Caco-2 (cell line): ENCODE measurements at regions not wholly inside any gene's neighbourhood (a gene's known extent, or its start where the extent isn't known, plus 50 kb on each side); places are given as distances from the start of the nearest gene placed in this dataset.

Source experiments
- BruUV-seq: library from RNA; stranded (reverse); fragments of 400-500 nt; replicated peaks from 2 replicates; lab custom pipeline; 2021; lab: Mats Ljungman, UMichigan
- CTCF ChIA-PET: fragments of 300-600 bp; sonication (Branson Sonifier 250); formaldehyde crosslinking; loops from one replicate; lab custom pipeline; 2022; ENCODE audit warnings: antibody characterized with exemption; lab: Charles Lee
- POLR2A ChIA-PET: fragments of 300-600 bp; sonication (Branson Sonifier 250); formaldehyde crosslinking; loops from one replicate; lab custom pipeline; 2022; ENCODE audit warnings: antibody characterized with exemption; lab: Charles Lee
- DNase-seq, 2 experiments: peaks; one replicate each; pipeline versions ENCODE4 v3.0.0 to v3.0.0-alpha.2; 2020 to 2022
- H3K27me3 ChIP-seq: replicated peaks from 2 replicates; pipeline ENCODE4 v1.6.0; 2011; ENCODE audit warnings: low read length; ENCODE audit not compliant: control insufficient read depth, insufficient read depth
- H3K36me3 ChIP-seq: 2 replicates; pipeline ENCODE4 v1.5.1; 2011; ENCODE audit warnings: low read length; ENCODE audit not compliant: control insufficient read depth, insufficient read depth
- H3K4me1 ChIP-seq: fragments of 250-450 bp; sonication (Bioruptor Pico); 2 replicates; pipeline ENCODE4 v1.5.1; 2020; ENCODE audit warnings: mild to moderate bottlenecking
- H3K4me3 ChIP-seq: 2 replicates; pipeline ENCODE4 v1.5.1; 2011; ENCODE audit warnings: low read depth, mild to moderate bottlenecking, control low read depth, low read length
- H3K9me3 ChIP-seq: fragments of 250-450 bp; sonication (Bioruptor Pico); 2 replicates; pipeline ENCODE4 v1.5.1; 2020; ENCODE audit warnings: mild to moderate bottlenecking, moderate library complexity
- H3K27ac Mint-ChIP-seq: one replicate; pipeline ENCODE4 v1.8.0; 2022; ENCODE audit warnings: mixed read lengths; ENCODE audit not compliant: unreplicated experiment
- H3K27me3 Mint-ChIP-seq: one replicate; pipeline ENCODE4 v1.8.0; 2022; ENCODE audit warnings: mixed read lengths; ENCODE audit not compliant: insufficient read depth, unreplicated experiment
- H3K36me3 Mint-ChIP-seq: one replicate; pipeline ENCODE4 v1.8.0; 2022; ENCODE audit warnings: mild to moderate bottlenecking, mixed read lengths; ENCODE audit not compliant: insufficient read depth, unreplicated experiment
- H3K4me1 Mint-ChIP-seq: one replicate; pipeline ENCODE4 v1.8.0; 2022; ENCODE audit warnings: low read depth, mixed read lengths; ENCODE audit not compliant: unreplicated experiment
- H3K4me3 Mint-ChIP-seq: one replicate; pipeline ENCODE4 v1.8.0; 2022; ENCODE audit warnings: mild to moderate bottlenecking, moderate library complexity, mixed read lengths; ENCODE audit not compliant: unreplicated experiment
- H3K9me3 Mint-ChIP-seq: one replicate; pipeline ENCODE4 v1.8.0; 2022; ENCODE audit warnings: mixed read lengths; ENCODE audit not compliant: unreplicated experiment
- intact Hi-C: fragments of 100-400 bp; cut with micrococcal nuclease; formaldehyde crosslinking; loops from one replicate; pipeline ENCODE4 v1.10.0; 2022; ENCODE audit not compliant: unreplicated experiment
- TF ChIP-seq, protein P1 (sequence below), 2 experiments: fragments of 200-600 bp in 1 of 2; IDR thresholded peaks; 1 replicate in 1 of 2; 2 replicates in 1 of 2; pipeline versions ENCODE4 v1.5.1 to v1.8.0; 2011 to 2022; ENCODE audit warnings: antibody characterized with exemption in 1 of 2, control low read depth in 1 of 2, inconsistent platforms in 1 of 2, low read depth in 1 of 2, low read length in 1 of 2, mild to moderate bottlenecking in 1 of 2, moderate library complexity in 1 of 2; ENCODE audit not compliant: insufficient read depth in 1 of 2, severe bottlenecking in 1 of 2, unreplicated experiment in 1 of 2

DNA sequence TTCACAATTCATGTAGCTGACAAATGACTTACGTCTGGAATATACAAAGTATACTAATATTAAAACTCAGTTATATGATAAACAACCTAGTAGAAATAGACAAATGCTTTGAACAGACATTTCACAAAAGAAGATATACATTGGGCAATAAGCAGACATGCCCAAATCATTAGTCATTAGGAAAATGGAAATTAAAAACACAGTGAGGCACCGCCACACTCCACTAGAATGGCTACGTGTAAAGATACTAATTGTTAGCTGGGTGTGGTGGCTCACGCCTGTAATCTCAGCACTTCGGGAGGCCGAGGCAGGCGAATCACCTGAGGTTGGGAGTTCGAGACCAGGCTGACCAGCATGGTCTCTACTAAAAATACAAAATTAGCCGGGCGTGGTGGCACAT, 248.9 kb upstream of the TMEM132C start:
- H3K4me3 Mint-ChIP-seq, result no peak overlapping the region

DNA sequence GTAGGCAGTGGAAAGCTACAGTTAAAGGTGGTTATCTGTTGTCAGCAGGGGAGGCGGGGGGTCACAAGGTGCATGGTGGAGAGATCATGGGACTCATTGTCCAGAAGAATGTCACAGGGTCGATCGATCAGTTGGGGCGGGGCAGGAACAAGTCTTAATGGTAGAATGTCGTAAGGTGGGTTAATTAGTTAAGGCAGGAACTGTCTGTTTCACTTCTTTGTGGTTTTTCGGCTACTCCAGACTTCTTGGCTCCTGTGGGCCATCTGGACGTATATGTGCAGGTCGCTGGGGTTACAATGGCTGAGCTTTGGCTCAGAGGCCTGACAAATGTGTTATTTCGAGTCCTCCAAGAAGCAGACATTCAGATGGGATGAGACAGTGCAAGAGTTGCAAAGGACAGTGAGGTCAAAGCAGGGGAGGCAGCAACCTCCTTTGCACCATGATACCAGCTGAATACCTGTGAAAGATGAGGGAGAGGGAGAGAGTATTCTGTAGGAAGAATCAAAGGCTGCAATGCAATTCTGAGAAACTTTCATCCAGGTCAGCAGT, 246.9 kb upstream of the TMEM132C start:
- POLR2A ChIA-PET, result no interaction called here
- H3K9me3 Mint-ChIP-seq, result peaks cover 5% of the 10 kb centered on the region
- TF ChIP-seq, protein P1, sequence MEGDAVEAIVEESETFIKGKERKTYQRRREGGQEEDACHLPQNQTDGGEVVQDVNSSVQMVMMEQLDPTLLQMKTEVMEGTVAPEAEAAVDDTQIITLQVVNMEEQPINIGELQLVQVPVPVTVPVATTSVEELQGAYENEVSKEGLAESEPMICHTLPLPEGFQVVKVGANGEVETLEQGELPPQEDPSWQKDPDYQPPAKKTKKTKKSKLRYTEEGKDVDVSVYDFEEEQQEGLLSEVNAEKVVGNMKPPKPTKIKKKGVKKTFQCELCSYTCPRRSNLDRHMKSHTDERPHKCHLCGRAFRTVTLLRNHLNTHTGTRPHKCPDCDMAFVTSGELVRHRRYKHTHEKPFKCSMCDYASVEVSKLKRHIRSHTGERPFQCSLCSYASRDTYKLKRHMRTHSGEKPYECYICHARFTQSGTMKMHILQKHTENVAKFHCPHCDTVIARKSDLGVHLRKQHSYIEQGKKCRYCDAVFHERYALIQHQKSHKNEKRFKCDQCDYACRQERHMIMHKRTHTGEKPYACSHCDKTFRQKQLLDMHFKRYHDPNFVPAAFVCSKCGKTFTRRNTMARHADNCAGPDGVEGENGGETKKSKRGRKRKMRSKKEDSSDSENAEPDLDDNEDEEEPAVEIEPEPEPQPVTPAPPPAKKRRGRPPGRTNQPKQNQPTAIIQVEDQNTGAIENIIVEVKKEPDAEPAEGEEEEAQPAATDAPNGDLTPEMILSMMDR (IDR thresholded peaks at IDR 0.05; ENCODE audit: insufficient read depth in 1 of 2, low read depth in 1 of 2, low read length in 1 of 2, severe bottlenecking in 1 of 2, unreplicated experiment in 1 of 2), result no peak
- no peak overlapping the region for H3K27ac Mint-ChIP-seq
- Histone ChIP-seq H3K9me3 (no peaks in the 10 kb centered on the region), H3K4me3 (no peak overlapping the region), H3K4me1 (no peaks in the 10 kb centered on the region), H3K27me3 (no peaks in the 10 kb centered on the region), H3K36me3 (no peaks in the 10 kb centered on the region)
- intact Hi-C loops, result no loop called here
- H3K27me3 Mint-ChIP-seq, result no peaks in the 10 kb centered on the region
- DNase-seq, result no peak
- H3K4me1 Mint-ChIP-seq, result no peaks in the 10 kb centered on the region
- no peak overlapping the region for H3K4me3 Mint-ChIP-seq
- H3K36me3 Mint-ChIP-seq, result no peaks in the 10 kb centered on the region
- CTCF ChIA-PET, result no interaction called here
- no TSS peak for BruUV-seq

More for the DNA sequence above, 248.9 kb upstream of the TMEM132C start:
- Histone ChIP-seq H3K36me3 (no peaks in the 10 kb centered on the region), H3K9me3 (no peaks in the 10 kb centered on the region), H3K4me3 (no peak overlapping the region), H3K4me1 (no peaks in the 10 kb centered on the region), H3K27me3 (no peaks in the 10 kb centered on the region)
- intact Hi-C loops, result no loop called here
- BruUV-seq, result no TSS peak
- no peak for DNase-seq
- Mint-ChIP-seq H3K4me1 (no peaks in the 10 kb centered on the region), H3K27ac (no peak overlapping the region), H3K36me3 (no peaks in the 10 kb centered on the region), H3K27me3 (no peaks in the 10 kb centered on the region), H3K9me3 (no peaks in the 10 kb centered on the region)
- POLR2A ChIA-PET, result no interaction called here
- TF ChIP-seq, protein P1 (IDR thresholded peaks at IDR 0.05; ENCODE audit: insufficient read depth in 1 of 2, low read depth in 1 of 2, low read length in 1 of 2, severe bottlenecking in 1 of 2, unreplicated experiment in 1 of 2), result no peak
- CTCF ChIA-PET, result no interaction called here

DNA sequence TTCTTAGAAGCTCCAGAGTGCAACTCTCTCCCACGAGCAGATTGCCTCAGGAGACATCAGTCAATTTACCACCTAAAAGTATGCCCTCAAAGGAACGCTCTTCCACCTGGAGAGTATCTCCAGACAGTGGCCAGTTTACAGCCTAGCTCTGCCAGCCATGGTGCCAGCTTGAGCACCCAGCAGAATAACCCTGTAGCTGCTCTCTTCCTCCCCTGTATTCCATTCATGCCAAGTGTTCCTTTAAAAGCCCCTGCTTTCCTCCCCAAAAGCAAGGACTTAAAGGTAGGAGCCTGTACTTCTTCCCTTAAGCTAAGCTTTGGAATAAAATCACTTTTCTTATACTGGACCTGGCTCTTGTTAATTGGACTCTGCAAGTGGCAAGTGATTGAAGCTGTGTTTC, 245.4 kb upstream of the TMEM132C start:
- intact Hi-C loops, result no loop called here
- H3K9me3 ChIP-seq, result no peaks in the 10 kb centered on the region
- Mint-ChIP-seq H3K4me1 (no peaks in the 10 kb centered on the region), H3K27me3 (no peaks in the 10 kb centered on the region), H3K36me3 (no peaks in the 10 kb centered on the region), H3K9me3 (peaks cover 12% of the 10 kb centered on the region), H3K27ac (no peak overlapping the region), H3K4me3 (no peak overlapping the region)
- no peaks in the 10 kb centered on the region for H3K4me1 ChIP-seq
- no peak for DNase-seq
- ChIA-PET CTCF (no interaction called here), POLR2A (no interaction called here)
- no peak overlapping the region for H3K4me3 ChIP-seq
- TF ChIP-seq, protein P1 (IDR thresholded peaks at IDR 0.05; ENCODE audit: insufficient read depth in 1 of 2, low read depth in 1 of 2, low read length in 1 of 2, severe bottlenecking in 1 of 2, unreplicated experiment in 1 of 2), result no peak
- H3K36me3 ChIP-seq, result no peaks in the 10 kb centered on the region
- H3K27me3 ChIP-seq, result no peaks in the 10 kb centered on the region
- no TSS peak for BruUV-seq
